DMS153 (cell line): ENCODE measurements at regions not wholly inside any gene's neighbourhood (a gene's known extent, or its start where the extent isn't known, plus 50 kb on each side); places are given as distances from the start of the nearest gene placed in this dataset.

Experiments used
- DNase-seq: peaks from one replicate; lab custom pipeline; 2025; lab: John Stamatoyannopoulos, UW

DNA sequence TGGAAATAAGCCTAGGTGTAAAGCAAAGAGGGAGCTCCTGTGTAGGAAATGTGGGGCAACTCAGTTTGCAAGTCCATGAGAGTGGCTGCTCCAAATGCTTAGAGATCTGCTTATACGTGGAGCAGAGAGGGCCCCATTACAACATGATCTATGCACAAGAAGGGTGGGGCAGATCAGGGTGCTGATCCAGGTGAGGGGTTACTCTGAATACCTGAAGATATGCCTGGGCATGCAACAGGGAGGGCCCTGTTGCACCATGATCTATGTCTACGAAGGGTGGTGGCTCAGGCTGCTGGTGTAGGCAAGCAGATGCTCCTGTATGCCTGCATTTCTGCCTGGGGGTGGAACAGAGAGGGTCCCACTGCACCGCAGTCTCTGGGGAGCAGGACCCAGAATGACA is 1121.2 kb downstream of the RAPGEF2 start:
- DNase-seq: no peak

- no peak for DNase-seq
Observed at GRCh38 chr4:160233141-160233540, 1130.3 kb downstream of the RAPGEF2 start.

DNA sequence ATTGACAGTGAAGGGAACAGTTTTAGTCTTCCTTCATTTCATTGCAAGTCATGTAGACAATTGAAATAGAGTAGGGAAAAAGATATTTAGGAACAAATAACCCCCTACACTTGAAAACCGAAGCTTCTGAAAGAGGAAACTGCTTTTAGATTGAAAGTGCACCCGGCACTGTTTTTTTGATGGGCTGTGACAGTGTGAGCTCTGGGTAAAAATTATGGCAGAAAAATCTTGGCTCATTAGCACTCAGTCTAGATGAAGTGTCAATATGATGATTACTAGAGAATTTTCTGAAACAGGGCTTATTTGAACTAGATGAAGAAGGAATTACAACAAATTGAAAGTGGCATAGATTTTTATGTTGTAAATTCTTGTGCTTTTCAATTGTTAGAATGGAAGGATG is 1132.4 kb downstream of the RAPGEF2 start:
- no peak for DNase-seq

DNA sequence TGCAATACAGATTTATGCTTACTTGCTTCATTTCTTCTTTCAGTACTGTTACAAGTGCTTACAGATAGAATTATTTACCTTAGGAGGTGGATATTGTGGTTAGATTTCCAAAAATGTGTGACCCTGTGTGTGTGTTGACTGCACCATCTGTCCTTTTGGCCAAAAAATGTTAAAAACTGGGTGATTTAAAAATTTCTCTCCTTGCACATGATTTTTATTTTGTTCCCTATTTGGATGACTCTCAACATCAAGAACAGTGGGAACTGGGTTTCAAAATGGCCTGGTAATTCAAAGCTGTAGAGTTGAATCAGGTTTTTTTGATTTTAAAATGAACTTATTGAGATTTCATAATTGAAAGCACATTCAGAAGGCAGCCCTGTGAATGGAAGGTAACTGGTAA is 1132.9 kb downstream of the RAPGEF2 start:
- DNase-seq: no peak

DNA sequence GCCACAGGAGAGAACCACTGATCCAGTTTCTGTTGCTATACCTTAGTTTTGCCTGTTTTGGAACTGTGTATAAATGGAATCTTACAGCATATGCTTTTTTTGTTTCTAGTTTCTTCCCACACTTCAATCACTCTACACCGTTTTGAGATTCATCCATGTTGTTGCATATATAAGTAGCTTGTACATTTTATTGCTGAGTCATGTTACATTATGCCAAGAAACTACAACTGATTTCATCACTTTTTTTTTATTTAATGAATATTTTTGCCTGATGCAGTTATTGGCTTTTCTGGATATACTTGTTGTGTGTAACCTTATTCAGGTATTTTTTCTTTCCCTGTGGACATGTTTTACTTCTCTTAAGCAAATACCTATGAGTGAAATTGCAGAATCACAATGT is 1135.9 kb downstream of the RAPGEF2 start:
- no peak for DNase-seq

GRCh38 chr4:160247091-160247656 is 1144.3 kb downstream of the RAPGEF2 start:
- no peak for DNase-seq

DNA sequence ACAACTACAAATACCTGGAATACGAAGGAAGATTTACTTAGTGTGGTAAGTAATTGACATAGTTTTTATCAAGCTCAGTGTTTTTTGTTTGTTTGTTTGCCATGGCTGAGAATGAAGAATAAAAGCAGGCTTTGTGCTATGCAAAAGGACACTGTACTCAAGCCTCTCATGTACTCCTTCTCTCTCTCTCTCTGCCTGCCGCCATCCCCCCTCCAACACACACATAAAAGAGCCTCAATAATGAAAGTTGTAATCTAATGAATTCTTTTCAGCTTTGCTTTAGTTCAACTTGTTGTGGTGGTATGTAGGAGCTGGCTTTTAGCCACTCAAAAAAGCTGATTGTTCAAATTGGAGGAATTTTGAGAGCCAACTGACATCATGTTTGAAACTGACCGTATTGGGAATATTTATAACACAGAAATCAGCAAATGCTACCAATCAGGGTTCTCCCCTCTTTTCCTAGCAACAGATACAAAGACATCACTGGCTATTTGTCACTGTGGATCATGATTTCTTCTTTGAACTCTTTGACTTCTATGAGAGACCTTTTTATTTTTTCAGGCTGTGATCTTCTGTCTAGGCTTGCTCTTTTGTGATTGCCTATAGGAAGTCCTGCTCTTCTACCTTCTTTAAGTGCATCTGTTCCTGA is 1148.8 kb downstream of the RAPGEF2 start:
- no peak for DNase-seq

DNA sequence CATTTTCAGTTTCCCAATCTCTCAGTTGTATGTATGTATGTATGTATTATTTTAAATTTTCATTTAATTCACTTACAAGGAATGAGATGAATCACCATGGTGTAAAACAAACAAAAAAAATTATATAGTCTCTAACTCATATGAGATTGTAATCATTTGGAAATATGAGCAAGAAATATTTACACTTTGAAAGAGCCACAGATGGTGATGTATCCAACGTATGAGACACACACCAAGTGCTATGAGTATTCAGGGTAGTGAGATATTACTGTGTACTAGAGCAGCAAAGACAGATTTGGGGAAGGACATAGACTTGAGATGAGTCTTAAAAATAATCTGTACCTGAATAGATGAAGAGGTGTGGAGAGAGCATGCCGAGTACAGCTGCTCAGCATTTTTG is 1154.4 kb downstream of the RAPGEF2 start:
- DNase-seq: no peak

DNA sequence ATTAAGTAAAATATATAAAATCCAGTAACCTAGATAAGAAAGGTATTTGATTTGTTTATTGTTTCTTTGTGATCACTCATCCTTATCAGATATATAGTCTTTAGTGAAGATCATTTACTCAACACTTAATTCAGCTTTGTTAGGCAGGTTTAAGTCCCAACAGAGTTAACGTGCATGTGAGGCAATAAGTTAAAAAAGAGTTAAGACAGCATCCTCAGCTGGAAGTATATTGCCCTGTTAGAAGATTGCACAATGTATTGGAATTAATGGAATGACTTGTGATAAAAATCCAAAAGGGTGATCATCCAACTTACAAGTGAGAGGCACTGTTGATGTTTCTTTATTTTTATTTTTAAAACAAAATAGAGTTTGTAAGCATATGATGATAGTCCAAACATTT is 1162.1 kb downstream of the RAPGEF2 start:
- no peak for DNase-seq

- no peak for DNase-seq
Observed at GRCh38 chr4:160265836-160266235, 1163.0 kb downstream of the RAPGEF2 start.

GRCh38 chr4:160276785-160277325 is 1174.0 kb downstream of the RAPGEF2 start:
- no peak for DNase-seq

DNA sequence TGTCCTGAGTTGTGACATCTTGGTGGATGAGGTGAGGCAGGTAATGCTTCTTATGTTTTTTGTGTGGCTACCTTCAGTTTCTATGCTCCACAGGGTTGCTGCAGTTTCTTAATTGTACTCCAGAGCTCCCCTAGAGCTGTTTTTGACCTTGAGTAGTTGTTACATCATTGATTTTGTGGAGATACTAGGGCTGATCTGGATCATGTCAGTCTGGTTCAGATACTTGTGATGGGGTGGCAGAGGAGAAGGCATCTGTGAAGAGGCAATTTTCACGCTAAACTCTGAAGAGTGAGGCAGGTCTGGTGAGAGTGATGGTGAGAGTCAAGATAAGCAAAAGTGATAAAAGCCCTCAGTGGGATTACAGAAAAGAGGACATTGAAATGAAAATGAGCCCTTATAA is 1180.2 kb downstream of the RAPGEF2 start:
- no peak for DNase-seq

DNA sequence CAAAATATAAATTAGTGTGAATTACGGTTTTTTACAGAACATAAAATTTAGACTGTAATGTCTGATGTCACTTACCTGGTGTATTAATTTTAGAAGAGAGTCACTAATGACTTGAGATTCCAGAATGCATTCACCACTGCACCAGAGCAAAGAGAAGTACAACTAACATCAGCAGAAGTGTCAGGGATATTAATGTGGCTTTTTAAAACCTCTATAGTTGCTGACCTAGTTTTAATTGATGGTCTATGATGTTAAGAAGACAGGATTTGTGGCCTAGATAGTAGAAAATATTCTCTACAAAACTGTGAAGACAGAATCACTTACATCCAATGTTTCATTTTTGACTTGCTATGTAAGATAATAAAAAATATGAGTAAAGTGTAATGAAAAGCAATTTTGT is 1181.6 kb downstream of the RAPGEF2 start:
- DNase-seq: no peak

DNA sequence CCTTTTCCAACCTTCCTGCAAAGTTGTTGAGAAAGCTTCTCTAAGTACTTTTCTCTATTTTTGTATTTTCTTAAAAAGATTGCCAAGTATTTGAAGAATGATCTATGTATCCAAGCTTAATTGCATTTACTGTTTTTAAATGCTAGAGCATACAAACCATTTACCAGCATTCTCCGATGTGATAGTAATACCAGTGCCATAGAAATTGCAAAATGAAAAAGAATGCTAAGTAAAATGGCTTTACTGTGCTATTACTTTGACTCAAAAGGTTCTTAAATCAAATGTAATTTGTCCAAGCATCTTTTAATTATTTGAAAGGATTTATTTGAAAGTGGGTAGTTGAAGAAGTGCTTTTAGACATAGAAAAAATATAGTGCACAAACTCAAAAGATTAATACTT is 1183.2 kb downstream of the RAPGEF2 start:
- no peak for DNase-seq

- no peak for DNase-seq
Observed at GRCh38 chr4:160296476-160296875, 1193.6 kb downstream of the RAPGEF2 start.

- DNase-seq: no peak
Observed at GRCh38 chr4:160299177-160299576, 1196.3 kb downstream of the RAPGEF2 start.

GRCh38 chr4:160299608-160300007 is 1196.7 kb downstream of the RAPGEF2 start:
- DNase-seq: no peak

DNA sequence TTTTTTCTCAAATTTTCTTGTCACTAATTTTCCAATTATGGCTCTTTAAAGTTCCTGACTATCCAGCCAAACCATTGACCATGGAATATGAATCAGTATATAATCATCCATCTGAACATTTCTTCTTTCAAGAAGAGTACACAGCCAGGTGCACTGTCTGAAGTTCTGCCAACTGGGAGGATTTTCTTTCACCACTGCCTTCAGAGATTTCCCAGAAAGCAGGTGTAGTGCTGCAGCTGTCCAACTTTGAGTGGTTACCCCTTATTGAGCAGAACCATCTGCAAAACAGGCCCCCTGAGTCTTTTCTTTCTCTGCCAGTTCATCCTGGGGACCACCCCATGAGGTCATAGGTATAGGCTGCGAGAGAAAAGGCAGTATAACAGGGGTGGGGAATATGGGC is 1213.2 kb downstream of the RAPGEF2 start:
- DNase-seq: no peak

DNA sequence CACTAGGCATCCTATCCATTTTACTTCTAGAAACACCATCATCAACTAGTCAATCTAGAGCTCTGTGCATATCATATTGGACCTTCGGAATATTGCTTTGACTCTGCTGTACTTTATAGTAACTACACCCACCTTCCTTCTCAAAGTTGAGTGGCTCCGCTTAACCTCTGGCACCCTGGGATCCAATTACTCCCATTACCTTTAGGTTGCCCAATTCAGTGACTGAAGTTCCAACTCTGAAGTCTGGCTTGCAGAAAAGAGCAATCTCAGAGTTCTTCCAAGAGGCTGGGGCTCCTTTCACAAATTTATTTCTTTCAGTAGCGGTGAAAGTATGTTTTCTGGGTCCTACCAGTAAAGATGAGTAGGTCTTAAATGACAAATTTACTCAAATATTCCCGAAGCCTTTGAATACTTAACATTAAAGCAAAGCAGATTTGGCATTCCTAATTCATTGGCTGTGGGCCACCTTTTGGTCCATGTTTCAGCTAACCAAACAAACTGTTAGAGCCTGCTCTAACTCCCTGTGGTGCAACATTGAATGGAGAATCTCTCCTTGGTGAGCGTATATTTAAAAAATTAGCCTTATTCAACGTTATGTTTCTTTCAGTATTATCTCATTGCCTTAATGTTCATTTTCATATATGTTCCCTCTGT is 1215.8 kb downstream of the RAPGEF2 start:
- DNase-seq: no peak

DNA sequence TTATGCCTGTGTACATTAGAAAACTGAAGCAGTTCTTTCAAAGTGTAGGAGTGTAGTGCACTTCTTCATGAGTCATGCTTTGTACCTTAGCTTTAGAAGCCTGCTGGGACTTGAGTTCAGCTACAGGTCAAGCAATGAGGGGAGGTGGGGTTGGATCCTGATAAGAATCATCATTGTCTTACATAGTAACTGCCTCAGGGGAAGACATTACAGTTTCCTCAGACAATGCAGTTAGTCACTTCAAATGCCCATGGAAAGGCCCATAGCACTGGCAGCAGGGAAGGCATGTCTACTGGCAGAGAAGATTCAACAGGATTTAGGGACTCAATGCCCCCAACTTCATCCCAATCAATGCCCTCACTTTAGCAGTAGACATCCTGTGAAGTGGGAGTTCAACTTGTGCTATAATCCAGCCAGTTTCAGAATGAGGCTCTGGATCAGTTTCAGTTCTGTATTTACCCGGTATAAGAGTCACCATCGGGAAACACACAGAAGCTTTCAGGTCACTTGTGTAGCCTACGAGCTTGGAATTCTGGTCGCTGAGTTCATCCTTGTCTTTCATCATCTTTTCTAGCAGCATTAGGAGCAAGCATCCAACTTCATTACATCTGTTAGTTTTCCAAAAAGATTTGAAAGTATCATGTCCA is 1216.5 kb downstream of the RAPGEF2 start:
- no peak for DNase-seq

DNA sequence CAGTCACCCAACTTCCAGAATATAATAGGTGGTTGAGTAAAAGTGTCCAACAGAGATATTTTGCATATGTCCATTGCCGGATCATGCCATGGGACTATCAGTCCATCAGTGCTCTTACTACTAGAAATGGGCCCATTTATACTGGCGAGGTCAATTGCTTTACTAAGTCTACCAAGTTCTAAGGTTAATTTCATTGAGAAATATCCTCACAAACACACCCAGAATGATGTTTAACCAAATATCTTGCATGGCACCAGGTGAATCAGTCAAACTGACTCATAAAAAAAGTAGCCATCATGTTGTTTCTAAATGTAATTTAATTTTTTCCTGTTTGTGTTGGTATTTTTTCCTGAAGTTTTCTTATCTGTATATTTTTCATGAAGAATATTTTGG is 1217.0 kb downstream of the RAPGEF2 start:
- no peak for DNase-seq

DNA sequence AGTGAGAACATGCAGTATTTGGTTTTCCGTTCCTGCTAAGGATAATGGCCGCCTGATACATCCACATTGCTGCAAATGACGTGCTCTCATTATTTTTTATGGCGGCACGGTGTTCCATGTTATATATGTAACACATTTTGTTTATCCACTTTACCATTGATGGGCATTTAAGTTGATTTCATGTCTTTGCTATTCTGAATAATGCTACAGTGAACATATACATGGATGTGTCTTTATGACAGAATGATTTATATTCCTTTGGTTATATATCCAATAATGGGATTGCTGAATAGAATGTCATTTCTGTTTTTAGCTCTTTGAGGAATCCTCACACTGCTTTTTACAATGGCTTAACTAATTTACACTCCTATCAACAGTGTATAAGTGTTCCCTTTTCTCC is 1223.2 kb downstream of the RAPGEF2 start:
- no peak for DNase-seq

- DNase-seq: no peak
Observed at GRCh38 chr4:160347197-160347596, 1244.3 kb downstream of the RAPGEF2 start.
